ENCODE measurements at regions not wholly inside any gene's neighbourhood (a gene's known extent, or its start where the extent isn't known, plus 50 kb on each side); places are given as distances from the start of the nearest gene placed in this dataset.
"Not testable (repeated sequence)": the region's sequence is repeated elsewhere in the genome, so short reads cannot be mapped to it uniquely, and the experiment has no call there.

DNA sequence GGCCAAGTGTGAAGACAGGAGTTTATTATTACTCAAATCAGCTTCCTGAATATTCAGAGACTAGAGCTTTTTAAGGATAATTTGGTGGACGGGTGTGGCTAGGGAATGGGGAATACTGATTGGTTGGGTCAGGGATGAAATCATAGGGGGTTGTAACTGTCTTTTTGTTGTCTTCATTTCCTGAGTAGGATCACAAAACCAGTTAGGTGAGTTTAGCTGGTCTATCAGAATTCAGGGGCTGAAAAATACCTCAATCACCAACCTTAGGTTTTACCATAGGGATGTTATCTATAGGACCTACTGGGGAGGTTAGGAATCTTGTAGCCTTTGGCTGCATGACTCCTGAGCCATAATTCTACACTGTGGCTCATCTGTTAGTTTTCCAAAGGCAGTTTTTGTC, 235.8 kb downstream of the YTHDC2 start:
- DNase-seq (ENCODE audit: low read depth): peak; percentile 73
- H3K4me3 ChIP-seq (ENCODE audit: low read length): no peak overlapping the region
- TF ChIP-seq, protein P1, sequence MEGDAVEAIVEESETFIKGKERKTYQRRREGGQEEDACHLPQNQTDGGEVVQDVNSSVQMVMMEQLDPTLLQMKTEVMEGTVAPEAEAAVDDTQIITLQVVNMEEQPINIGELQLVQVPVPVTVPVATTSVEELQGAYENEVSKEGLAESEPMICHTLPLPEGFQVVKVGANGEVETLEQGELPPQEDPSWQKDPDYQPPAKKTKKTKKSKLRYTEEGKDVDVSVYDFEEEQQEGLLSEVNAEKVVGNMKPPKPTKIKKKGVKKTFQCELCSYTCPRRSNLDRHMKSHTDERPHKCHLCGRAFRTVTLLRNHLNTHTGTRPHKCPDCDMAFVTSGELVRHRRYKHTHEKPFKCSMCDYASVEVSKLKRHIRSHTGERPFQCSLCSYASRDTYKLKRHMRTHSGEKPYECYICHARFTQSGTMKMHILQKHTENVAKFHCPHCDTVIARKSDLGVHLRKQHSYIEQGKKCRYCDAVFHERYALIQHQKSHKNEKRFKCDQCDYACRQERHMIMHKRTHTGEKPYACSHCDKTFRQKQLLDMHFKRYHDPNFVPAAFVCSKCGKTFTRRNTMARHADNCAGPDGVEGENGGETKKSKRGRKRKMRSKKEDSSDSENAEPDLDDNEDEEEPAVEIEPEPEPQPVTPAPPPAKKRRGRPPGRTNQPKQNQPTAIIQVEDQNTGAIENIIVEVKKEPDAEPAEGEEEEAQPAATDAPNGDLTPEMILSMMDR (IDR thresholded peaks at IDR 0.05; ENCODE audit: insufficient read depth, low read depth, low read length, missing control alignments): no peak

DNA sequence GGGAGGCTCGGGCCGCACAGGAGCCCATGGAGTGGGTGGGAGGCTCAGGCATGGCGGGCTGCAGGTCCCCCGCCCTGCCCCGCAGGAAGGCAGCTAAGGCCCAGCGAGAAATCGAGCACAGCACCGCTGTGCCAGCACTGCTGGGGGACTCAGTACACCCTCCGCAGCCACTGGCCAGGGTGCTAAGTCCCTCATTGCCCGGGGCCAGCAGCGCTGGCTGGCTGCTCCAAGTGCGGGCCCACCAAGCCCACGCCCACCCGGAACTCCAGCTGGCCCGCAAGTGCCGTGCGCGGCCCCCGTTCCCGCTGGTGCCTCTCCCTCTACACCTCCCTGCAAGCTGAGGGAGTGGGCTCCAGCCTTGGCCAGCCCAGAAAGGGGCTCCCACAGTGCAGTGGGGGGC, 239.7 kb downstream of the YTHDC2 start:
- H3K4me3 ChIP-seq (ENCODE audit: low read length); DNase-seq (ENCODE audit: low read depth): not testable (repeated sequence)

DNA sequence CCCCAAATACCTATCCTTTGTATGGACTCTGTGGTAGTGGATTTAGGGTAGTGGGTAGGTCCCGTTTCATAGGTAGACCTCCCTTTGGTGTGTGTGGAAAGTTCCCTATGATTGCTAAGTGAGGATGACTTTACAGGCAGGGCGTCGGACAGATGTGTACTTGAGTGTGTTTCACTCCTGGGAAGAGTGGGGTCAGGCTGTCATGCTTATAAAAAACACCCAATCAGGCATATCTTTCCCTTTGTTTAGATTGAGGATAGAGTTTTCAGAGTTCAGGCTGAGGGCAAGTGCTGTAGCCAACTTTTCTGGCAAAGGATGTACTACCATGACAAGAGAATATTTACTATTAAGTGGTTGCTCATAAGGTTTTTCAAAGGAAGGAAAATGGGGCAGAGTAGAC, 242.0 kb downstream of the YTHDC2 start:
- no peak for DNase-seq (ENCODE audit: low read depth)
- no peak overlapping the region for H3K4me3 ChIP-seq (ENCODE audit: low read length)
- TF ChIP-seq, protein P1 (IDR thresholded peaks at IDR 0.05; ENCODE audit: insufficient read depth, low read depth, low read length, missing control alignments): no peak

DNA sequence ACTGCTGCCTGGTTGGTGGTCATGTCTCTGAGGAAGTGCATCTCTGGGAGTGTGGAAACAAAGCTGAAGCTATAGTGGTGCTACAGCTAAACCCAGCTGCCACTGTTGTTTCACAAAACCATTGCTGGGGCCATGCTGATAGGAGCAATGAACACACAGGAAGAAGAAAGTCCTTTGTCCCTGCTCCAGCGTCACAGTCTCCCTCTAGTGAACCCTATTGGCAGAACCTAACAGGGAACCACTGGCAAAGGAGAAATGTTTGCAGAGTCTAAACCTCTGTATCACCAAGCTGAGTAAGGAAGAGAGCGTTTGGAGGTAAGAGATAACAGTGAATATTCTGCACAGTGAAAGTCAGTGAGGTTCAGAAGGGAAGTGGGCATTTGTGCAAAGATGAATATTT, 244.0 kb downstream of the YTHDC2 start:
- no peak overlapping the region for H3K4me3 ChIP-seq (ENCODE audit: low read length)
- no peak for DNase-seq (ENCODE audit: low read depth)
- TF ChIP-seq, protein P1 (IDR thresholded peaks at IDR 0.05; ENCODE audit: insufficient read depth, low read depth, low read length, missing control alignments): no peak

DNA sequence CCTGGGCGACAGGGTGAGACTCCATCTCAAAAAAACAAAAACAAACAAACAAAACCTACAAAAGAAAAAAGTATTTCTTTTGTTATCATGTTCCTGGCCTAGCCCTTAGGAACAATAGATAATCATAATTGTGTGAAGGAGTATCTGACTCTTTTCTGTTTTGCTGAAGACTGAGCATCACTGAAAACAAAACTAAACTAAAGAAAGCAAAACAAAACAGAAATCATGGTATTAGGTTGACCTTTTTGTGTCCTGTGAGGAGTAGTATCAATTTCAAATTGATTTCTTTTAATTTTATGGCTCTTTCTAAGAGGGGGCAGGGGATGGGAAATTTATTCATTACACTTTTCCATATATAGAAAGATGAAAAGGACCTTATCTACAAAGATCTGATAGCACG, 246.0 kb downstream of the YTHDC2 start:
- TF ChIP-seq, protein P1 (IDR thresholded peaks at IDR 0.05; ENCODE audit: insufficient read depth, low read depth, low read length, missing control alignments): no peak
- H3K4me3 ChIP-seq (ENCODE audit: low read length): no peak overlapping the region
- no peak for DNase-seq (ENCODE audit: low read depth)

DNA sequence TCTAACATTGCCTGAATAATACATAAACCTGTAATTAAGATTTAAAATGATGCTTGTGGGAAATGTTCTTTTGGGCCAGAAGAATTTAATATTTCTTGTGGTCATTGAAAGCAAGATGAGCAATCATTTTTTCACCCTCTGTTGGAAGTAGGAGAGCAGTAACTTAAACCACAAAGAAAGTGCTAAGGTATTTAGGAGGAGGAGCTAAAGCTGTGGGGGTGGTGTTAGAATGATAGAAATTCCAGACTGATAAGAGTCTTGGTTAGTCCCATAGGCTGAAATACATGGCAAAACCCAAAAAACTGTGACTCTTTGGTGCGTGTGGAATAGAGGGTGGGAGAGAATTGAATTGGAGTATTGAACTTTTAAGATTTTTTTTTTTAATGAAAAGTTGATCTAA, 247.0 kb downstream of the YTHDC2 start:
- peak; percentile 7 for DNase-seq (ENCODE audit: low read depth)
- TF ChIP-seq, protein P1 (IDR thresholded peaks at IDR 0.05; ENCODE audit: insufficient read depth, low read depth, low read length, missing control alignments): no peak
- no peak overlapping the region for H3K4me3 ChIP-seq (ENCODE audit: low read length)

DNA sequence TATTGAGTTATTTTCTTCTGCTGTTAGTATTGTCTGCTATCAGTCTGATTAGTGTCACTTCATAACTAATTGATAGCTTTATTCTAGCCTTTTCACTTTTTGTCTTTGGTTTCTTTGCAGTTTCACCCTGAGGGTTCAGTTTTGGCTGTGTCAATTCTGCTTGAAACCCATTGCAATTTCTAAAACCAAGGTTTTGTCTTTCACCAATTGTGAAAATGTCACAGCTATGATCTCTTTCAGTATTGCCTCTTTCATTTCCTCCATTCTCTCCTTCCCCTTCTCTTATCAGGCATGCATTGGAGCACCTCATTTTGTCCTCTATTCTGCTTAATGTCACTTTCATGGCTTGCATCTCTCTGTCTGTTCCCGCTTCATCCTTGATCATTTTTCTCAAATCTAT, 248.1 kb downstream of the YTHDC2 start:
- H3K4me3 ChIP-seq (ENCODE audit: low read length): no peak overlapping the region
- DNase-seq (ENCODE audit: low read depth): no peak
- TF ChIP-seq, protein P1 (IDR thresholded peaks at IDR 0.05; ENCODE audit: insufficient read depth, low read depth, low read length, missing control alignments): no peak

DNA sequence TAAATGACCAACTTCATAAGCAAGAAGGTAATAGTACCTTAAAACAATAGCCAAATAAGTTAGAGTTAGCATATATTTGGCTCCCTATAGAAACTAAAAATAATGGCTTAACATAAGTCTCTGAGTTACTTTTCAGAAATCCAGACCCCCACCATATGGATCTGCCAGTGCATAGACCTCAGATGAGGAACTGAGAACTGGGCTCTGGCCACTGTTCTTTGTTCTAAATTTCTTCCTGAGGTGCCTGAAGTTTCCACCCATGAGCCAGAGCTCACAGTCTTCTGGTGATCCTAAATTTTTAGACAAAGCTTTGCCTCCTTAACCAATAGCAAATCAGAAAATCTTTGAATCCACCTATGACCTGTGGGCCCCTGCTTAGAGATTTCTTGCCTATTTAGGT, 250.9 kb downstream of the YTHDC2 start:
- DNase-seq (ENCODE audit: low read depth): no peak
- H3K4me3 ChIP-seq (ENCODE audit: low read length): no peak overlapping the region
- TF ChIP-seq, protein P1 (IDR thresholded peaks at IDR 0.05; ENCODE audit: insufficient read depth, low read depth, low read length, missing control alignments): no peak

DNA sequence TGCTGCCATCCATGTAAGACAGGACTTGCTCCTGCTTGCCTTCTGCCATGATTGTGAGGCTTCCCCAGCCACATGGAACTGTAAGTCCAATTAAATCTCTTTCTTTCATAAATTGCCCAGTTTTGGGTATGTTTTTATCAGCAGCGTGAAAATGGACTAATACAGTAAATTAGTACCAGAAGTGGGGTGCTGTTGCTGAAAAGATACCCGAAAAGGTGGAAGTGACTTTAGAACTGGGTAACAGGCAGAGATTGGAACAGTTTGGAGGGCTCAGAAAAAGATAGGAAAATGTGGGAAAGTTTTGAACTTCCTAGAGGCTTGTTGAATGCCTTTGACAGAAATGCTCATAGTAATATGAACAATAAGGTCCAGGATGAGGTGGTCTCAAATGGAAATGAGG, 253.3 kb downstream of the YTHDC2 start:
- H3K4me3 ChIP-seq (ENCODE audit: low read length); DNase-seq (ENCODE audit: low read depth): not testable (repeated sequence)
